ENCODE measurements at regions not wholly inside any gene's neighbourhood (a gene's known extent, or its start where the extent isn't known, plus 50 kb on each side); places are given as distances from the start of the nearest gene placed in this dataset.
A peak's percentile ranks its signal among the peaks of the same experiment; 100 is the strongest.

DNA sequence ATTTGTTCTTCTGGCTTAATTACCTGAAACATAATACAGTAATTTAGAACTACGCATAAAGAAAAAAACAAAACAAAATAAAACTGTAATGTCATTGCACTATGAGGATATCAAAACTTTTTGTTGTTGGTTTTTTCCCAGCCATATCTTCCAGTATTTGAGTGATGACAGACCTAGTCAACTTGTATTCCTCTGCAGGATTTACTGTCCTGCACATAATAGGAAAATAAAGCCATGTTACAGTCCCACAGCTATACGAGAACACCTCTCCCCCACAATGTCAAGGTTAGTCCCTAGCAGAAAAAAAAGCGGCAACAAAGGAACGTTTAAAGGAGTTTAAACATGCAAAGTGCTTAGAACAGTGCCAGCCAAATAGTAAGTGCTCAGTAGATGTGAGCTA is 55.3 kb upstream of the PRDX6 start:
- H3K36me3 Mint-ChIP-seq: peaks cover 12% of the 10 kb centered on the region
- H3K4me1 Mint-ChIP-seq: peaks cover 33% of the 10 kb centered on the region
- no peaks in the 10 kb centered on the region for H3K9me3 Mint-ChIP-seq
- no peaks in the 10 kb centered on the region for H3K27me3 Mint-ChIP-seq
- DNase-seq (ENCODE audit: low spot score in 2 of 2) (no peak), ATAC-seq (ENCODE audit: low read depth) (no peak)
- H3K4me3 Mint-ChIP-seq: no peak overlapping the region
- H3K27ac Mint-ChIP-seq: no peak overlapping the region

DNA sequence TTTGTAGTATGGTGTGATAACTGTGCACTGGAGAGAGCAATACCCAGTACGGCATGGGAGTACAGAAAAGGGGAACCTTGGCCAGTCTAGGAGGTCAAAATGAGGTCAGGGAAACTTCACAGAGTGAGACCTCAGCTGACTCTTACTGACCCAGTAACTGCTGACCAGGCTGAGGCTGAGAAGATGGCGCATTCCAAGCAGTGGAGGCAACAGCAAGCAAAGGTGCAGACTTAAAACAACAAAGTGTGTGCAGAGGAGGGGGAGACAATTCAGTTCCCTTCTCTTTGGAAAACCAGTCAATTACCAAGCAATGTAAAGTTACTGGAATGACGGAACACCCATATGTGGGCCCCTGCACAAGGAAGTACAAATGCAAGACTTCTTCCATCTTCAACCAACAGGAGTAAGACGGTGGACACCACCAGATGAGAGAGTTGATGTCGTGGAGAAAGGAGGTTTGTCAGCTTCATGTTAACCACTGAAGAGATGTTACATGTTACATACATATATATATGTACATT is 54.6 kb upstream of the PRDX6 start:
- H3K9me3 Mint-ChIP-seq: no peaks in the 10 kb centered on the region
- H3K4me1 Mint-ChIP-seq: peaks cover 30% of the 10 kb centered on the region
- DNase-seq (ENCODE audit: low spot score in 2 of 2): no peak
- no peak overlapping the region for H3K27ac Mint-ChIP-seq
- H3K4me3 Mint-ChIP-seq: no peak overlapping the region
- peaks cover 12% of the 10 kb centered on the region for H3K36me3 Mint-ChIP-seq
- ATAC-seq (ENCODE audit: low read depth): no peak
- no peaks in the 10 kb centered on the region for H3K27me3 Mint-ChIP-seq

DNA sequence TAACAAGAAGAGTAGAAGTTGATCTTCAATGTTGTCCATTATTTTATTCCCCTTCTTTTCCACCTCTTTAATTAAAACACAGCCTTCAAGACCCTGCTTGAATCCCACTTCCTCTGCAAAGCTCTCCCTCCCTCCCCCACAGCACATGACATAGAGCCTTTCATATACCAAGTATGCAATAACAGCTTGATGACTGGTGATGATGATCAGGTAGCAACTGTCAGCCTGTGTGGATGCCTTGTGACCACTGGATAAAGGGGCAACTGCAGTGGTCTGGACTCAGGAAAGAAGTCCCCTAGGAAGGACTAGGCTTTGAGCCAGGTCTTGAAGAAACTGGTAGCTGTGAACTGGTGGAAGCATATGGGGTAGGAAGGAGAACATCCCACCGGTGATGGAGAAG is 53.8 kb upstream of the PRDX6 start:
- DNase-seq (ENCODE audit: low spot score in 2 of 2): no peak
- H3K36me3 Mint-ChIP-seq: peaks cover 12% of the 10 kb centered on the region

DNA sequence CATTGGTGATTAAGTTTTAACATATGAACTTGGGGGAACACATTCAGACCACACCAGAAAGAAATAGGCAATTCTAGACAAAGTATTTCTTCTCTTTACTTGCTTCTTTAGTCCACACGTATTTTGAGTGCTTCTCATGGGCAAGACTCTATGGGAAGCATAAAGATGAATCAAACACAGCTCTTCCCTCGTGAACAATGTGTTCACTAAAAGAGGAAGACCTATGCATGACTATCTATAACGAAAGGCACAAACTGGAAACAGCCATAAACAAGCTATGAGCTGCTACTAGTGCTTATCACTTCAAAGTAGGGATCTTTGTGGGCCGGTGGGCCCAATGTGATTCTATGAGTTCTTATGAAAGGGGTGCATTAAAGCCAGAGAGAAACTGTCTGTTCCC is 53.0 kb upstream of the PRDX6 start:
- H3K27ac Mint-ChIP-seq: no peak overlapping the region
- no peaks in the 10 kb centered on the region for H3K9me3 Mint-ChIP-seq
- no peaks in the 10 kb centered on the region for H3K27me3 Mint-ChIP-seq
- H3K4me1 Mint-ChIP-seq: peaks cover 19% of the 10 kb centered on the region
- DNase-seq (ENCODE audit: low spot score in 2 of 2) (no peak), ATAC-seq (ENCODE audit: low read depth) (no peak)
- no peak overlapping the region for H3K4me3 Mint-ChIP-seq
- H3K36me3 Mint-ChIP-seq: peaks cover 12% of the 10 kb centered on the region

More for the DNA sequence above, 53.8 kb upstream of the PRDX6 start:
- Mint-ChIP-seq H3K4me1 (peaks cover 23% of the 10 kb centered on the region), H3K9me3 (no peaks in the 10 kb centered on the region), H3K27ac (no peak overlapping the region), H3K4me3 (no peak overlapping the region), H3K27me3 (no peaks in the 10 kb centered on the region)
- ATAC-seq (ENCODE audit: low read depth): no peak

GRCh38 chr1:173424782-173425407 is 52.2 kb upstream of the PRDX6 start:
- H3K9me3 Mint-ChIP-seq: no peaks in the 10 kb centered on the region
- H3K27me3 Mint-ChIP-seq: no peaks in the 10 kb centered on the region
- ATAC-seq (ENCODE audit: low read depth) (no peak), DNase-seq (ENCODE audit: low spot score in 2 of 2) (no peak)
- H3K4me1 Mint-ChIP-seq: peaks cover 20% of the 10 kb centered on the region
- no peak overlapping the region for H3K27ac Mint-ChIP-seq
- H3K36me3 Mint-ChIP-seq: peaks cover 12% of the 10 kb centered on the region
- no peak overlapping the region for H3K4me3 Mint-ChIP-seq

- Mint-ChIP-seq H3K27me3 (no peaks in the 10 kb centered on the region), H3K36me3 (peaks cover 10% of the 10 kb centered on the region), H3K4me1 (peaks cover 22% of the 10 kb centered on the region), H3K4me3 (no peak overlapping the region), H3K27ac (peak overlapping the region; percentile 49), H3K9me3 (no peaks in the 10 kb centered on the region)
- DNase-seq (ENCODE audit: low spot score in 2 of 2) (no peak), ATAC-seq (ENCODE audit: low read depth) (no peak)
These were observed 51.1 kb upstream of the PRDX6 start for GRCh38 chr1:173426057-173426456.

DNA sequence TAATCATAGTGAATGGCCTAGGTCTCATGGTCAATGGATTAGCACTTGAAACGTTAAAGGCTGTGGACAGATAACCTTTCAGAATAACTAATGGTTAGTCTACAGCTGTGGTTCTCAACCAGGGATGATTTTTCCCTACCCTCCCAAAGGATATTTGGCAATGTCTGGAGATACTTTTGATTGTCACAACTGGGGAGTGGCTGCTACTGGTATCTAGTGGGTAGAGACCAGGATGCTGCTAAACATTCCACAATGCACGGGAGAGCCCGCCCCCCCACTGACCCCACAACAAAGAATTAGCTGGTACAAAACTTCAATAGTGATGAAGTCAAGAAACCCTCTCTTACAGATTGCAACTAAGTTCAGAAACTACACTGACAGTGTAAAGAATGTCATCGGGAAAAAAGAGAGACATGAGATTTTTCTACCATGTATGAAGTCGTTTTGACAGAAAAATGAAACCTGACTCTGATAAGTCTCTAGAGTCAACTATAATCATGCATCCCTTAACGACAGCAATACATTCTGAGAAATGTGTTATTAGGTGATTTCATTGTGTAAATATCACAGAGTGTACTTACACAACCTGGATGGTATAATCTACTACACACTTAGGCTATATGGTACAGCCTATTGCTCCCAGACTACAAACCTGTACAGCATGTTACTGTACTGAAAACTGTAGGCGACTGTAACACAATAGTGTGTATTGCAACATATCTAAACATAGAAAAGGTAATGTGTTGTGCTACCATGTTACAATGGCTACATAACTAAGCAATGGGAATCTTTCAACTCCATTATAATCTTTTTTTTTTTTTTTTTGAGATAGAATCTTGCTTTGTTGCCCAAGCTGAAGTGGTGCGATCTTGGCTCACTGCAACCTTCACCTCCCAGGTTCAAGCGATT is 49.7 kb upstream of the PRDX6 start:
- no peaks in the 10 kb centered on the region for H3K27me3 Mint-ChIP-seq
- H3K9me3 Mint-ChIP-seq: no peaks in the 10 kb centered on the region
- H3K4me1 Mint-ChIP-seq: peaks cover 18% of the 10 kb centered on the region
- H3K27ac Mint-ChIP-seq: no peak overlapping the region
- no peak for DNase-seq (ENCODE audit: low spot score in 2 of 2)
- H3K4me3 Mint-ChIP-seq: no peak overlapping the region
- H3K36me3 Mint-ChIP-seq: peaks cover 5% of the 10 kb centered on the region
- ATAC-seq (ENCODE audit: low read depth): no peak

Data from memory B cell (primary cell).